ENCODE measurements at regions not wholly inside any gene's neighbourhood (a gene's known extent, or its start where the extent isn't known, plus 50 kb on each side); places are given as distances from the start of the nearest gene placed in this dataset.

- no peak for TF ChIP-seq CTCF (optimal IDR thresholded peaks at IDR 0.05 in 1 of 3, IDR thresholded peaks at IDR 0.05 in 1 of 3, conservative IDR thresholded peaks at IDR 0.05 in 1 of 3; ENCODE audit: extremely low read depth in 1 of 3, insufficient read depth in 2 of 3, low read length in 3 of 3)
- no peak for TF ChIP-seq EZH2 (IDR thresholded peaks at IDR 0.05; ENCODE audit: low read length)
Measured at GRCh38 chr4:160265836-160266235, 1163.0 kb downstream of the RAPGEF2 start.

All from keratinocyte (primary cell).